Astrocyte (in vitro differentiated cells and primary cell): ENCODE measurements at regions not wholly inside any gene's neighbourhood (a gene's known extent, or its start where the extent isn't known, plus 50 kb on each side); places are given as distances from the start of the nearest gene placed in this dataset.

Experiments
- DNase-seq: peaks from one replicate; pipeline ENCODE4 v3.0.0-alpha.2; 2010; ENCODE audit warnings: low read depth
- FAIRE-seq: peaks from 2 replicates; lab custom pipeline; 2011; peaks lifted over from hg19 to GRCh38; lab: Jason Lieb, UNC
- H2AFZ ChIP-seq: 2 replicates; pipeline ENCODE4 v1.6.0; 2012; ENCODE audit warnings: low read depth, low read length, inconsistent platforms
- H3K27ac ChIP-seq: 2 replicates; pipeline ENCODE4 v1.5.1; 2011; ENCODE audit warnings: low read depth, low read length, inconsistent platforms
- H3K27me3 ChIP-seq: 2 replicates; pipeline ENCODE4 v1.6.0; 2011; ENCODE audit warnings: low read length, inconsistent platforms; ENCODE audit not compliant: insufficient read depth
- H3K36me3 ChIP-seq: 2 replicates; pipeline ENCODE4 v1.5.1; 2011; ENCODE audit warnings: low read length, inconsistent platforms; ENCODE audit not compliant: insufficient read depth
- H3K4me1 ChIP-seq: 2 replicates; pipeline ENCODE4 v1.5.1; 2011; ENCODE audit warnings: low read length, inconsistent platforms; ENCODE audit not compliant: insufficient read depth
- H3K4me2 ChIP-seq: 2 replicates; pipeline ENCODE4 v1.6.0; 2012; ENCODE audit warnings: low read length, inconsistent platforms
- H3K4me3 ChIP-seq: 2 replicates; pipeline ENCODE4 v1.5.1; 2011; ENCODE audit warnings: low read depth, mild to moderate bottlenecking, low read length, inconsistent platforms; ENCODE audit not compliant: insufficient read depth
- H3K79me2 ChIP-seq: 2 replicates; pipeline ENCODE4 v1.6.0; 2012; ENCODE audit warnings: mild to moderate bottlenecking, low read length, inconsistent platforms; ENCODE audit not compliant: insufficient read depth
- H3K9ac ChIP-seq: 2 replicates; pipeline ENCODE4 v1.6.0; 2012; ENCODE audit warnings: mild to moderate bottlenecking, low read length, inconsistent platforms
- H3K9me3 ChIP-seq: 2 replicates; pipeline ENCODE4 v1.5.1; 2012; ENCODE audit warnings: low read depth, mild to moderate bottlenecking, low read length, inconsistent platforms; ENCODE audit not compliant: insufficient read depth
- H4K20me1 ChIP-seq: 2 replicates; pipeline ENCODE4 v1.6.0; 2012; ENCODE audit warnings: low read length, inconsistent platforms; ENCODE audit not compliant: insufficient read depth
- H3K27ac Mint-ChIP-seq: one replicate; pipeline ENCODE4 v1.8.0; 2021; ENCODE audit warnings: mild to moderate bottlenecking, mixed read lengths; ENCODE audit not compliant: unreplicated experiment
- H3K27me3 Mint-ChIP-seq: one replicate; pipeline ENCODE4 v1.8.0; 2021; ENCODE audit warnings: low read depth, mixed read lengths; ENCODE audit not compliant: unreplicated experiment
- H3K36me3 Mint-ChIP-seq: one replicate; pipeline ENCODE4 v1.8.0; 2021; ENCODE audit warnings: low read depth, mixed read lengths; ENCODE audit not compliant: unreplicated experiment
- H3K4me1 Mint-ChIP-seq: one replicate; pipeline ENCODE4 v1.8.0; 2021; ENCODE audit warnings: low read depth, mixed read lengths; ENCODE audit not compliant: unreplicated experiment
- H3K4me3 Mint-ChIP-seq: one replicate; pipeline ENCODE4 v1.8.0; 2021; ENCODE audit warnings: mild to moderate bottlenecking, moderate library complexity, mixed read lengths; ENCODE audit not compliant: unreplicated experiment
- H3K9me3 Mint-ChIP-seq: one replicate; pipeline ENCODE4 v1.8.0; 2021; ENCODE audit warnings: mild to moderate bottlenecking, mixed read lengths; ENCODE audit not compliant: unreplicated experiment
- EZH2 ChIP-seq: IDR thresholded peaks from 2 replicates; pipeline ENCODE4 v1.6.1; 2012; ENCODE audit warnings: mild to moderate bottlenecking, low read length, inconsistent platforms; ENCODE audit not compliant: insufficient read depth
- TF ChIP-seq, protein P1 (sequence below): IDR thresholded peaks from 2 replicates; pipeline ENCODE4 v1.5.1; 2011; ENCODE audit warnings: low read depth, mild to moderate bottlenecking, inconsistent platforms, low read length, moderate library complexity; ENCODE audit not compliant: insufficient read depth

DNA sequence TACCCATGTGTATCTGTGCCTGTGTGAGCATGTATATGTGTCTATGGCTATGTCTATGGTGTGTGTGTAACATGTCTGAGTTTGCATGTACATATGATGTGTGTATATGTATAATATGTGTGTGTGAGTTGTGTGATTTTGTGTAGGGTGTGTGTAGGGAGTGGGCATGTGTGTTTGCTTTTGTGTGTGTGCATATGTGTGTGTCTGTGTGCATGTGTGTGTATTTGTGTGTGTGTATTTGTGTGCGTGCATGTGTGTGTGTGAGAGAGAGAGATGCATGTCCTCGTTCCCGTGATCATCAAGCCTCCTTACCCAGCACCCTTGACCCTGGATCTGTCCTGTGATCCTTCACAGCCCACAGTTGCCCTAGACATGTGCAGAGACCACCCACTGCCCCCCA, 79.5 kb downstream of the LINGO1 start:
- H3K27ac Mint-ChIP-seq = no peak overlapping the region
- peaks cover 42% of the 10 kb centered on the region for H3K27me3 Mint-ChIP-seq
- TF ChIP-seq EZH2 = no peak
- TF ChIP-seq, protein P1, sequence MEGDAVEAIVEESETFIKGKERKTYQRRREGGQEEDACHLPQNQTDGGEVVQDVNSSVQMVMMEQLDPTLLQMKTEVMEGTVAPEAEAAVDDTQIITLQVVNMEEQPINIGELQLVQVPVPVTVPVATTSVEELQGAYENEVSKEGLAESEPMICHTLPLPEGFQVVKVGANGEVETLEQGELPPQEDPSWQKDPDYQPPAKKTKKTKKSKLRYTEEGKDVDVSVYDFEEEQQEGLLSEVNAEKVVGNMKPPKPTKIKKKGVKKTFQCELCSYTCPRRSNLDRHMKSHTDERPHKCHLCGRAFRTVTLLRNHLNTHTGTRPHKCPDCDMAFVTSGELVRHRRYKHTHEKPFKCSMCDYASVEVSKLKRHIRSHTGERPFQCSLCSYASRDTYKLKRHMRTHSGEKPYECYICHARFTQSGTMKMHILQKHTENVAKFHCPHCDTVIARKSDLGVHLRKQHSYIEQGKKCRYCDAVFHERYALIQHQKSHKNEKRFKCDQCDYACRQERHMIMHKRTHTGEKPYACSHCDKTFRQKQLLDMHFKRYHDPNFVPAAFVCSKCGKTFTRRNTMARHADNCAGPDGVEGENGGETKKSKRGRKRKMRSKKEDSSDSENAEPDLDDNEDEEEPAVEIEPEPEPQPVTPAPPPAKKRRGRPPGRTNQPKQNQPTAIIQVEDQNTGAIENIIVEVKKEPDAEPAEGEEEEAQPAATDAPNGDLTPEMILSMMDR = no peak

DNA sequence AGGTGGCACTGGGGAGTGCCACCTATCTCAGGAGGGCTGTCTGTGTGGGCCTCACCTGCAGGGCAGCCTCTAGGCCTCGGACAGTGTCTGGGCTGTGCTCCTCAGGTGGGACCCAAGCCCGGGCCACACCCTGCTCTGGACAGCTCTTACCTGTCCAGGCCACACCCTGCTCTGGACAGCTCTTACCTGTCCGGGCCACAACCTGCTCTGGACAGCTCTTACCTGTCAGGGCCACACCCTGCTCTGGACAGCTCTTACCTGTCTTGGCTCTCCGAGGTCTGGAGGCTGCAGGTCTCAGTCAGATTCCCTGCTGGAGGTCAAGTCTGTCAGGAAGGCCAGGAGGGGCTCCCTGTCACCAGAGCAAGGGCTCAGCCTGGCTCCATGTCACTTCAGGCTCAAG, 80.6 kb downstream of the LINGO1 start:
- no peak for DNase-seq
- TF ChIP-seq, protein P1 = no peak
- no peak for TF ChIP-seq EZH2
- Histone ChIP-seq H2AFZ (no peak overlapping the region), H3K36me3 (no peaks in the 10 kb centered on the region), H3K9ac (no peak overlapping the region), H3K27me3 (no peaks in the 10 kb centered on the region), H4K20me1 (no peaks in the 10 kb centered on the region), H3K4me2 (no peak overlapping the region), H3K79me2 (no peaks in the 10 kb centered on the region), H3K4me3 (no peak overlapping the region), H3K4me1 (no peaks in the 10 kb centered on the region), H3K9me3 (no peaks in the 10 kb centered on the region), H3K27ac (no peak overlapping the region)
- H3K9me3 Mint-ChIP-seq = no peaks in the 10 kb centered on the region
- no peak overlapping the region for H3K4me3 Mint-ChIP-seq
- no peak for FAIRE-seq
- no peaks in the 10 kb centered on the region for H3K36me3 Mint-ChIP-seq
- peaks cover 35% of the 10 kb centered on the region for H3K27me3 Mint-ChIP-seq
- no peak overlapping the region for H3K27ac Mint-ChIP-seq
- no peaks in the 10 kb centered on the region for H3K4me1 Mint-ChIP-seq

More for the DNA sequence above, 79.5 kb downstream of the LINGO1 start:
- no peak overlapping the region for H3K9ac ChIP-seq
- H3K4me2 ChIP-seq = no peak overlapping the region
- Mint-ChIP-seq H3K4me3 (no peak overlapping the region), H3K4me1 (no peaks in the 10 kb centered on the region), H3K36me3 (no peaks in the 10 kb centered on the region), H3K9me3 (no peaks in the 10 kb centered on the region)
- no peak overlapping the region for H3K27ac ChIP-seq
- H3K4me3 ChIP-seq = no peak overlapping the region
- no peaks in the 10 kb centered on the region for H3K27me3 ChIP-seq
- H2AFZ ChIP-seq = no peak overlapping the region
- FAIRE-seq (no peak), DNase-seq (no peak)
- H3K79me2 ChIP-seq = no peaks in the 10 kb centered on the region
- H4K20me1 ChIP-seq = no peaks in the 10 kb centered on the region
- no peaks in the 10 kb centered on the region for H3K9me3 ChIP-seq
- no peaks in the 10 kb centered on the region for H3K4me1 ChIP-seq
- no peaks in the 10 kb centered on the region for H3K36me3 ChIP-seq

DNA sequence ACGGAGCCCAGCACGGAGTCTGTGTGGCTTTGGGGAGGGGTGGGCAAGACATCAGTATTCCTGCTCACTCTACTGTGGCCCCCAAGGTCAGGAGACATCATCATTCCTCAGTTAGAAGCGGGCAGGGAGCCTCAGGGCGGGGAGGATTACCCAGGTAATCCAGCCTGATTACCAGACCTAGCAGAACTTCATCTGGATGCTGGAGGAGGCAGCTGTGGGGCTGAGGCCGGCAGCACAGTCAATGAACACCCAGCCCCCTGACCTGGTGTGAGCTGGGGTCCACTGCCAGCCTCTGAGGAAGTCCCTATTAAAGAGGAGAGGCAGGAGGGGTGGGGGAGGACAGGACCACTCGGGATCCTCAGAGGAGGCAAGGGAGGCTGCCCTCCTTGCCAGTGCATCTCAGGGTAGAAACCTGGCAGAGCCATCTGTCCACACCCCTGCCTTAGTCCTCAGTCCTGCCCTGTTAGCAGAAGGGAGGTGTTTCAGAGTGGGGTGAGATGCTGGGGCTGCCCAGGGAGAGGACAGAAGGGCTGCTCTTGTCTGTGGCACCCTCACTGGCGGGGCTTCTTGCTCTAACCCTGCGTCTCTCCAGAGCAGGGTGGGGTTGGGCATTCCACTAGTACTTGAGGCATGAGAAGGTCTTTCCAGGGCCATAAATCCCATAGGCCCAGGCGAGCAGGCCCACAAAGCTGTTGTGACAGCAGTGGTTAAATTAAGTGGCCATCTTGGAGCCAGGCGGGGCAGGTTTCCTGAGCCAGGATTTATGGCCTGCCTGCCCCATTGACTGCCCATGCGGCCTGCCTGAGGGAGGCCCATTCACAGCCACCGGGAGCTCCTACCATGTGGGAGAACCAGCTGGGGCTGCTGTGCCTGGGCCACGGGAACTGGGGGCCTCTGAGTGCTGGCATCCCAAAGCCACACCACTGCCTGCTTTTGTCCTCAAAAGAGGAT, 82.1 kb downstream of the LINGO1 start:
- no peak overlapping the region for H2AFZ ChIP-seq
- FAIRE-seq (no peak), DNase-seq (no peak)
- no peak overlapping the region for H3K4me2 ChIP-seq
- no peaks in the 10 kb centered on the region for H3K79me2 ChIP-seq
- no peaks in the 10 kb centered on the region for H3K9me3 ChIP-seq
- H3K27me3 Mint-ChIP-seq = peaks cover 32% of the 10 kb centered on the region
- no peak overlapping the region for H3K4me3 ChIP-seq
- no peaks in the 10 kb centered on the region for H4K20me1 ChIP-seq
- H3K27me3 ChIP-seq = no peaks in the 10 kb centered on the region
- no peak overlapping the region for H3K27ac ChIP-seq
- no peaks in the 10 kb centered on the region for H3K9me3 Mint-ChIP-seq
- H3K4me1 ChIP-seq = peaks cover 10% of the 10 kb centered on the region
- no peak overlapping the region for H3K9ac ChIP-seq
- no peak overlapping the region for H3K4me3 Mint-ChIP-seq
- TF ChIP-seq, protein P1 = no peak
- no peak for TF ChIP-seq EZH2
- no peaks in the 10 kb centered on the region for H3K36me3 Mint-ChIP-seq
- no peak overlapping the region for H3K27ac Mint-ChIP-seq
- H3K4me1 Mint-ChIP-seq = peaks cover 9% of the 10 kb centered on the region
- H3K36me3 ChIP-seq = no peaks in the 10 kb centered on the region
